ENCODE measurements at regions not wholly inside any gene's neighbourhood (a gene's known extent, or its start where the extent isn't known, plus 50 kb on each side); places are given as distances from the start of the nearest gene placed in this dataset.
A peak's percentile ranks its signal among the peaks of the same experiment; 100 is the strongest.

DNA sequence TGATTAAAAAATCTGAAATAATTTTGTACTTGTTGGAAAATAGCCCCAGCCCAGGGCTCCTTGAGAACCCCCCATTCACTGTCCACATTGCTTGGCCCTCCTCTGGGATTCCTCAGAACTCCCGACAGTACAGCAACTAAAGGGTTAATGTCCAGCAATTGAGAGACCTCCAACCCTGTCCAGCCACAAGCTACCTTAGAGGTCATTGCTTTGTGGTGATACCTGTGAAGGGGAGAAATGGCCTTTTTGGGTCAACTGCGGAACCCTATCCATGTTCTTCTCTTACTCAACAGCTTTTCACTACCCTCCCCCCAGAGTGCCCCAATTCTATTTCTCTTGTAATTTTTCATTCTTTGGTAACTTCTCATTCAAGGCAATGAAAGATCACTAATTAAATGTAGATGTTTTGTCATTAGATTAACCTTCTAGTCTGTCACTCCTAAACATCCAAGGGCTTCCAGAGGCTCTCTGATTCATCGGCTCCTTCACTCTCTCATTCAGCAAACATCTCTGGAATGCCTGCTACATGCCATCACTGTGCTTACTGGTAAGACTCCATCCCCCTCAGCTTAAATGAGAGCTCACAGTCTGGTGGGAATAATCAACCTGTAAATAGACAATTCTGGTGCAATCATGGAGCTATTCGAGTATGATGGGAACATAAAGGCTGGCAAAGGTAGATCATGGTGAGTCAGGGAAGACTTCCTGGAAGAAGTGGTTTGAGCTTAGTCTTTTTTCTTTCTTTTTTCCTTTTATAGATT, 241.4 kb upstream of the PGRMC2 start:
- peak; percentile 45 to 90 for DNase-seq (ENCODE audit: low read depth in 2 of 2)

DNA sequence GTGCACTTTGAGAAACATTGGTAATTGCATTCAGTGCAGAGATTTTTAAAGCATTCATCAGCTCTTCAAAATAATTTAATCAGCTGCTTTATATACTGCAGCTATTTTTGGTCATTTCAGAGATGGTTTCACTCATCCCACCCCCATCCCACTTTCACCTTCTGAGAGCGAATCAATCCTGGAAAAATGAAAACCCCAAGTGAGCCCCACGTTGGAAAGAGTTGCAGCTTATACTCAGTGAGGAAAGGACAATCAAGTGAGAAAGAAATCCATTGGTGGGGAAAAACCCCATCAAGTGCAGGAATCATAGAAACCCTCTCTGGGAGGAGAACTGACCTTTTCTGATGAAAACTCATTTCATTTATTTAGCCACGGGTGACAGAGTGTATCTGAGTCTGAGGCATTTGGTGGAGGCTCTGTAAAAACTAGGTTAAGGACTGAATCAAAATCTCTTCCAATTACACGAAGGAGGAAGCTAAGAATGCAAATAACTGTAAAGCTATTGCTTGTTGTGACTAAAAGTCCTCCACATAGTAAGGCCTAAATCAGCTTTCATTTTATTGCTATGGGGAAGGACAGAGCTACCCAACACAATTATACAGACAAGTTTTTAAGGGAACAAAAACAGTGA, 240.4 kb upstream of the PGRMC2 start:
- DNase-seq (ENCODE audit: low read depth in 2 of 2), result no peak

DNA sequence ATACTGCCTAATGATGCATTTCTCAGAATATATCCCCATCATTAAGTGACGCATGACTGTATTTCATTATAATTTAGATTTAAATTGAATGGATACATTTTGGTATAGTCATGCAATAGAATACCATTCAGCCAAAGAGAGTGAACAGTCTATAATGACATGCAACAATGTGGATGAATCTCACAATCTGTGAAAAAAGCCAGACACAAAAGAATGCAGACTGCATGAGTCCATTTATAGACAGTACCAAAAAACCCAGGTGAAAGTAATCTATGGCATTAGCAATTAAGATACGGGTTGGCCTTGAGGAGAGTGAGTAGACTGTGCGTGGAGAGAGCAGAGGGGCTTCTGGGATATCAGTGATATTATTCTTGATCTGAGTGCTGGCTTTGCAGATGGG, 239.7 kb upstream of the PGRMC2 start:
- DNase-seq (ENCODE audit: low read depth in 2 of 2), result no peak

- DNase-seq (ENCODE audit: low read depth in 2 of 2), result no peak
These were observed 238.5 kb upstream of the PGRMC2 start for GRCh38 chr4:128525992-128526630.

DNA sequence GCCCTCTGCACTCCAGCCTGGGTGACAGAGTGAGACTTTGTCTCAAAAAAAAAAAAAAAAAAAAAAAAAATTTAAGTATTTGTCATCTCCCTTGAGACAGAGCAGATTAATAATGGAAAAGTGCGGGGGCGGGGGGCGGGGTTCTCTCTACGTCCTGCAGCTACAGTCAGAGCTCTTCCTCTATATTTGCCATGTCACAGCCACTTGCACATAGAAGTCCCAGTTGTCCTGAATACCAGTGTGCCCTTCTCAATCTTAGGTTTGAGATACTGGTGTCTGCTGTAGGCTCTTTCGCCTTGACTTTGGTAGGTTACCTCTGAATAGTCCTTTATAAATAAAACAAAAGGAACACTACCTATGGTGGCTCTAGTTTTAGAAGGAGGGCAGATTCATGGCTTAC, 237.8 kb upstream of the PGRMC2 start:
- peak in 1 of 2 donors; percentile 32 for DNase-seq (ENCODE audit: low read depth in 2 of 2)

GRCh38 chr4:128524311-128524710, 236.7 kb upstream of the PGRMC2 start:
- DNase-seq (ENCODE audit: low read depth in 2 of 2), result peak in 1 of 2 donors; percentile 81

- peak; percentile 41 to 80 for DNase-seq (ENCODE audit: low read depth in 2 of 2)
These were observed 234.1 kb upstream of the PGRMC2 start for GRCh38 chr4:128521648-128522111.

- peak; percentile 53 to 85 for DNase-seq (ENCODE audit: low read depth in 2 of 2)
These were observed 233.5 kb upstream of the PGRMC2 start for GRCh38 chr4:128521156-128521555.

GRCh38 chr4:128519163-128519830, 231.7 kb upstream of the PGRMC2 start:
- peak; percentile 17 to 88 for DNase-seq (ENCODE audit: low read depth in 2 of 2)

DNA sequence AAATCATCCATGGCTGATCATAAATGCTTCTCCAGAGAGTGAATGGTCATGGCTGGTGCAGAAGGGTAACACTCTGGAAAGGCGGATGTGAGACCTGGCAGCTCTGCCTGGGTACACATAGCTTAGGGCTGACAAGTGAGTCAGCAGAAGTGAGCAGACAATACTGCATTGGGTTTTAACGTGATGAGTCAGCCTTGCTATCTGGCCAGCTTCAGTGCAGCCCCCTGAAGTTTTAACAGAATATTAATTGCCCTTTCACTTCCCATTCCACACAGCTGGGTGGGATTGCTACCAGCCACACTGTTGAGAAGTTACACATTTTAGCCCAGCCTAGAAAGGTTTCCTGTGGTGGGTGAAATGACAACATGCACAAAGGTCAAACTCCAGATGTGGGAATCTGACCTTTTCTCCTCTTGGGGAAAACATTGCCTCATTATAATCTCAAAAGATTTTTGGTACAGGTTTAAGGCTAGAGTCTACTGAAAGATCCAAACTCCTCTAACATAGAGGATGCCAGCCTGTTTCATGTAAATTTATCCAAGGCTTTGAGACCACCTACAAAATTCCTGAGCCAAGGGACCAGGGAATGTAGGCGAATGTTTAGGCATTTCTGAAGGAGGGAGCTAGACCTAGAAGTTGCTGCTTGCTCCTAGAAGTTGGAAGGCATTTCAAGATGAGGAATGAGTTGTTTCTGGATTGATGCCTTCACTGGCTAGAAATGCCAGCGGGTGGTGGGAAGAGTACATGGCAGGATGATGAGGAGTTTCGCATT, 230.3 kb upstream of the PGRMC2 start:
- peak; percentile 94 to 97 for DNase-seq (ENCODE audit: low read depth in 2 of 2)

GRCh38 chr4:128517096-128517738, 229.6 kb upstream of the PGRMC2 start:
- DNase-seq (ENCODE audit: low read depth in 2 of 2), result peak; percentile 35 to 72

GRCh38 chr4:128516301-128516969, 228.8 kb upstream of the PGRMC2 start:
- DNase-seq (ENCODE audit: low read depth in 2 of 2), result no peak

- peak in 1 of 2 donors; percentile 23 for DNase-seq (ENCODE audit: low read depth in 2 of 2)
These were observed 226.3 kb upstream of the PGRMC2 start for GRCh38 chr4:128513664-128514484.

DNA sequence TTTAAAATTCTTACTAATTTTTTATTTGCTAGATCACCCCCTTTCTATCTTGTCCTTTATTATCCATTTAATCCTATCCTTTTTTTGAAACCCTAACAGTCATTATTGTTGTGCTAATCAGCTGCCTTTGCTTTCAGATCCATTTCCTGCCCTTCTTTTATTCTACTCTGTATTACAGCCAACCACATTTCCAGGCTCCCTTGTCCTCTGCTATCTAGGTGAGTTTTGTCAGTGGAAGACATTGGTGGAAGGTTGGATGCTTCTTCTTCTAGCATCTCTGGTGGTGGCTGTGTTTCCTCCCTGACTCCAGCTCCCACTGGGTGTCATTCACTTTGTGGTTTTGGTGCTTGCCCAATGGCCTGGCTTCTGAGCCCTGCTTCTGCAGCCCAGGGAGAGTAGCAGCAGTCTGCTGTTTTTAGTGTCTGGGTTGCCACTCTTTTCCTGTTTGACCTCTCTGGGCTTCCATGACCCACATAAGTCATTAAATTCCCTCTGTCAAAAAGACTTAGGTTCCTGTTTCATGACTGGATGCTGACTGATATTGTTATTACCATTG, 225.2 kb upstream of the PGRMC2 start:
- peak in 1 of 2 donors; percentile 17 for DNase-seq (ENCODE audit: low read depth in 2 of 2)

DNA sequence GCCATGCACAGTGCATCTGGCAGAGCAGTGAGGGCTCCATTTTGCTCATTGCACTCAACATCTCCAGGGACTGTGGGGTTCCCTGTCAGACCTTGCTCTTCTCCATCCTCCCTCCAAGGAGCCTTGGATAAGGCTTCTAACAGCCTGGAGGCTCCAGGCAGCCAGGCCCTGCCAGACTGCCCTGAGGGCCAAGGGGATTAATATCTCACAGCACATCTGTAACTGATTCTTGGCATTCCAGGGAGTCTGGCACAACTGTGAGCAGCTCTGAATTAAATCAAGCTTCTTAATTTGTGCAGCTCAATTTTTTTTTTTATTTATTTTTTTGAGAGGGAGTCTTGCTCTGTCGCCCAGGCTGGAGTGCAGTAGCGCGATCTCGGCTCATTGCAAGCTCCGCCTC, 224.5 kb upstream of the PGRMC2 start:
- no peak for DNase-seq (ENCODE audit: low read depth in 2 of 2)

GRCh38 chr4:128510850-128511249, 223.2 kb upstream of the PGRMC2 start:
- DNase-seq (ENCODE audit: low read depth in 2 of 2), result no peak

DNA sequence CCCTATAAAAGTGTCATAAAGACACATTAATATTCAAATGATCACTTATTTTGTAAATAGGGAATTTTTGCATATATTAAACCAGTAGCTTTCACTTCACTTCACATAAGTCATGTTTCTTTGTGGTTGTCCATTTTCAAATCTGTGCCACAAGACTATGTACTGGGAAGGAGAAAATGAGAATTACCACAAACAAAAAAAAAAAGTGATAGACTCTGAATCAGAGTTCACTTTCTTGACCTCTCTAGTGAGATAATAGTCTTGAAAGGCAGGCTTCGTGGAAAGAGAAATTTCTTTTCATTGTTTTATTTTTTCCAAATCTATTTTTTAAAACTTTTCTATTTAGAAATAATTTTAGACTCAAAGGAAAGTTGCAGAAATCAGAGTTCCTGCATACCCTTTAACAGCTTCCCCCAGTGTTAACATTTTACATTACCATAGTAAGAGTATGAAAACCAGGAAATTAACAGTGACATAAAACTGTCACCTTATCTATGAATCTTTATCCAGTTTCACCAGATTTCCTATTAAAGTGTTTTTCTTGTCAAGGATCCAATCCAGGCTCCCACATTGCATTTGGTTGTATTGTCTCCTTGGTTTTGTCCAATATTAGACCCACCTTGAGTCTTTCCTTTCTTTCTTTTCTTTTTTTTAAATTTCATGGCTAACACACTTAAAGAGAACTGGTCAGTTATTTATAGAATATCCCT, 215.4 kb upstream of the PGRMC2 start:
- peak; percentile 68 to 86 for DNase-seq (ENCODE audit: low read depth in 2 of 2)

- DNase-seq (ENCODE audit: low read depth in 2 of 2), result no peak
These were observed 213.6 kb upstream of the PGRMC2 start for GRCh38 chr4:128501239-128501638.
